ENCODE measurements at regions not wholly inside any gene's neighbourhood (a gene's known extent, or its start where the extent isn't known, plus 50 kb on each side); places are given as distances from the start of the nearest gene placed in this dataset.

DNA sequence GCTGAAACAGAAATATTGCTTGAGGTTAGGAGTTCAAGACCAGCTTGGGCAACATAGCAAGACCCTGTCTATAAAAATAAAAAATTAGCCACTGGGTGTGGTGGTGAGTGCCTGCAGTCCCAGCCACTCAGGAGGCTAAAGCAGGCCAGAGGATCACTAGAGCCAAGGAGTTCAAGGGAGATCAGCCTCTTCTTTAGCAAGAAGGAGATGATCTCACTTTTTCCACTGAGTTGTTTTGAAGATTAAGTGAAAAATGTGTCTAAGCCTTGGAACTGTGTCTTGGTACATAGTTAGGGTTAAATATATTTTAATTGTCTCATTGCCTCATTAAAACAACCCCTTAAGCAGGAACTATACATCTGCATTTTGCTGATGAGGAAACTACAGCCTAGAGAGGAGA is 279.0 kb upstream of the ZFP64 start:
- H3K27ac Mint-ChIP-seq (ENCODE audit: unreplicated experiment), result no peak overlapping the region
- no peaks in the 10 kb centered on the region for H3K36me3 Mint-ChIP-seq (ENCODE audit: low read depth)
- DNase-seq (ENCODE audit: low read depth, low spot score), result no peak
- H3K27me3 Mint-ChIP-seq (ENCODE audit: low read depth), result no peaks in the 10 kb centered on the region
- no peak overlapping the region for H3K4me3 Mint-ChIP-seq
- TF ChIP-seq, protein P1, sequence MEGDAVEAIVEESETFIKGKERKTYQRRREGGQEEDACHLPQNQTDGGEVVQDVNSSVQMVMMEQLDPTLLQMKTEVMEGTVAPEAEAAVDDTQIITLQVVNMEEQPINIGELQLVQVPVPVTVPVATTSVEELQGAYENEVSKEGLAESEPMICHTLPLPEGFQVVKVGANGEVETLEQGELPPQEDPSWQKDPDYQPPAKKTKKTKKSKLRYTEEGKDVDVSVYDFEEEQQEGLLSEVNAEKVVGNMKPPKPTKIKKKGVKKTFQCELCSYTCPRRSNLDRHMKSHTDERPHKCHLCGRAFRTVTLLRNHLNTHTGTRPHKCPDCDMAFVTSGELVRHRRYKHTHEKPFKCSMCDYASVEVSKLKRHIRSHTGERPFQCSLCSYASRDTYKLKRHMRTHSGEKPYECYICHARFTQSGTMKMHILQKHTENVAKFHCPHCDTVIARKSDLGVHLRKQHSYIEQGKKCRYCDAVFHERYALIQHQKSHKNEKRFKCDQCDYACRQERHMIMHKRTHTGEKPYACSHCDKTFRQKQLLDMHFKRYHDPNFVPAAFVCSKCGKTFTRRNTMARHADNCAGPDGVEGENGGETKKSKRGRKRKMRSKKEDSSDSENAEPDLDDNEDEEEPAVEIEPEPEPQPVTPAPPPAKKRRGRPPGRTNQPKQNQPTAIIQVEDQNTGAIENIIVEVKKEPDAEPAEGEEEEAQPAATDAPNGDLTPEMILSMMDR (conservative IDR thresholded peaks at IDR 0.05), result no peak
- H3K4me1 Mint-ChIP-seq, result peaks cover 7% of the 10 kb centered on the region
- no peaks in the 10 kb centered on the region for H3K9me3 Mint-ChIP-seq

DNA sequence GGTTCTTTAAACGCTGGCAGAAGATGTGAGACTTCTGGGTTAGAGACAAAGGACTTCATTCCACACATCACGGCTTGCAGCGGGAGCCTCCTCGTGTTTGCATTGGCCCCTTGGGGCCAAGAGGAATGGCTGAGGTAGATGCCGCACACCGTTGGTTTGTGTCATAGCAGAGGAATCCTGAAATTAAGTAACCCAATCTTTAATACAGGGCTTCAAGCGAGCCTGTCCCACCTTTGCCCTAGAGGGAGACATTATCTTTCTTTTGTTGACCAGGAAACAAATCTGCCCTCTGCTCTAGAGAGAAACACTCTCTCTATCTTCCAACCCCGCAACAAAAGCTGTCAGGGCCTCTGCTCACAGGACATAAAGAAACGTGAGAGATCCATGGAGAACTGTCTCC is 277.5 kb upstream of the ZFP64 start:
- Mint-ChIP-seq H3K27me3 (ENCODE audit: low read depth) (no peaks in the 10 kb centered on the region), H3K4me3 (no peak overlapping the region), H3K36me3 (ENCODE audit: low read depth) (no peaks in the 10 kb centered on the region), H3K4me1 (peaks cover 7% of the 10 kb centered on the region), H3K27ac (ENCODE audit: unreplicated experiment) (no peak overlapping the region), H3K9me3 (no peaks in the 10 kb centered on the region)
- no peak for DNase-seq (ENCODE audit: low read depth, low spot score)
- TF ChIP-seq, protein P1 (conservative IDR thresholded peaks at IDR 0.05), result no peak

DNA sequence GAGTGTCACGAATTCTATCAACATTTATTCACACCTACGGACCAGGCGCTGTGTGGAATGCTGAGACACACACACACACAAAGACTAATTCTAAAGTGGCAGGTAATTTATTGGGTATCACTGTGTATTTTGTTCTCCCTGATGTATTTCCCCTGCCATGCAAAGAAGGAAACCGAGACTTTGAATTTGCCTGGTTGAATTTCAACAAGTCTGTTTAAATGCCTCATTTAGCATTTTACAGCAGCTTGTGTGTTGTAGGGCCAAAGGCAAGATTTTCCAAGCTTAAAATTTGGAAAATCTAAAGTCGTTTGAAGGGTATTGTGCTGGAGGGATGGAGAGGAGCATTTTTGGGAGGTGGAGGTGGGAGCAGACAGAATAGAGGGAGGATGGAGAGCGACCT is 274.4 kb upstream of the ZFP64 start:
- peaks cover 2% of the 10 kb centered on the region for H3K9me3 Mint-ChIP-seq
- no peak for DNase-seq (ENCODE audit: low read depth, low spot score)
- no peaks in the 10 kb centered on the region for H3K36me3 Mint-ChIP-seq (ENCODE audit: low read depth)
- H3K27ac Mint-ChIP-seq (ENCODE audit: unreplicated experiment), result no peak overlapping the region
- peaks cover 5% of the 10 kb centered on the region for H3K27me3 Mint-ChIP-seq (ENCODE audit: low read depth)
- no peaks in the 10 kb centered on the region for H3K4me1 Mint-ChIP-seq
- TF ChIP-seq, protein P1 (conservative IDR thresholded peaks at IDR 0.05), result no peak
- no peak overlapping the region for H3K4me3 Mint-ChIP-seq

DNA sequence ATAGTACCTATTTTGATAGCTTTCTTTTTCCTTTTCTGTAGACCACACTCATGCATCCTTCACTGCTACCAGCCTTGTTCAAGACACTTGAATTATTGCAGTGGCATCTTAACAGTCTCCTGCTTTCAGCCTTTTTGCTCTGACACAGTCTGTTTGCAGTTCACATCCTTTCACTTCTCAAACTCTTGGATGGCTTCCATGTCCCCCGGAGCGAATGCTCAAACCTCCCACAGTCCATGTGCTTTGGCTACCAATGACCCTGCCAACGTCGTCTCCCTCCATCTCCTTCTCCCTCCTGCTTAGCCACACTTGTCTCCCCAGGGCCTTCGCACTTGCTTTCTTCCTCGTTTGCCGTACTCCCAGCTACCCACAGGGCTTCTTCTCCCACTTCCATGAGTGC is 270.0 kb upstream of the ZFP64 start:
- TF ChIP-seq, protein P1 (conservative IDR thresholded peaks at IDR 0.05), result no peak
- H3K9me3 Mint-ChIP-seq, result peaks cover 6% of the 10 kb centered on the region
- no peak overlapping the region for H3K4me3 Mint-ChIP-seq
- no peak for DNase-seq (ENCODE audit: low read depth, low spot score)
- H3K4me1 Mint-ChIP-seq, result no peaks in the 10 kb centered on the region
- H3K27me3 Mint-ChIP-seq (ENCODE audit: low read depth), result peaks cover 5% of the 10 kb centered on the region
- H3K36me3 Mint-ChIP-seq (ENCODE audit: low read depth), result no peaks in the 10 kb centered on the region
- no peak overlapping the region for H3K27ac Mint-ChIP-seq (ENCODE audit: unreplicated experiment)

DNA sequence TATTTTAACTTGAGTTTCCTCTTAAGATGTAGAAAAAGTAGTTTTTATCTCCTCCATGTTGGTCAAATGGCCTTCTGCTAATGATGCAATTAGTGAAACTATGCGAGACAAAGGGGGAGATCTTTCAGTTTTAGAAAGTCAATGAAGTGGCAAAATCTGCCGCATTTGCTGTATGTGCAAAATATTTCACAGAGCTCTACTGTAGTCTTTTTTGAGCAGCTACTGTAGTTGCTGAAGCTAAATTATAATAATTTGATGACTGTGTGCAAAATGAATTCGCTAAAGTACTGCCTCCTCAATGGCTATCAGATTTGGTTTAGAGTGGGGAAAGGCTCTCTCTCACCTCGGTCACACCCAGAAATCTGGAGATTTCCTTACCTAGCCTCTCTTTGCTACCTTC is 267.6 kb upstream of the ZFP64 start:
- no peak overlapping the region for H3K4me3 Mint-ChIP-seq
- H3K9me3 Mint-ChIP-seq, result peaks cover 6% of the 10 kb centered on the region
- H3K4me1 Mint-ChIP-seq, result no peaks in the 10 kb centered on the region
- no peak overlapping the region for H3K27ac Mint-ChIP-seq (ENCODE audit: unreplicated experiment)
- H3K27me3 Mint-ChIP-seq (ENCODE audit: low read depth), result peaks cover 5% of the 10 kb centered on the region
- DNase-seq (ENCODE audit: low read depth, low spot score), result no peak
- TF ChIP-seq, protein P1 (conservative IDR thresholded peaks at IDR 0.05), result no peak
- no peaks in the 10 kb centered on the region for H3K36me3 Mint-ChIP-seq (ENCODE audit: low read depth)

DNA sequence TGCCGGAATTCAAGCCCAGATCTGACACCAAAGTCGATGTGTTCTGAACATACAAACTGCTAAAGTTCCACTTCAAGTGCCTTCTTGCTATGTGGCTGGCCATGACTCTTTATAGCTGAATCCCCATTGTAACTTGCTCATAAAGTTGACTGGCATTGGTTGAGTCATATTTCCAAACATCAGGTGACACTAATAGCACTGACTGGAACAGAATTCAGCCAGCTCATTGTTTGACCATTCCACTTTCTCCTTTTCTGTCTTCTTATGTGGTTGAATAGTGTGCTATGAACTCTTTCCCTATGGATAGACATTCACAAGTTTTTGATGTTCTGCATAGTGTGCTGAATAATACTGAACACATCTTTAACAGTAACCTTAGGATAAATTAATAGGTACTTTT is 266.2 kb upstream of the ZFP64 start:
- H3K4me1 Mint-ChIP-seq, result no peaks in the 10 kb centered on the region
- peaks cover 5% of the 10 kb centered on the region for H3K27me3 Mint-ChIP-seq (ENCODE audit: low read depth)
- H3K9me3 Mint-ChIP-seq, result peaks cover 8% of the 10 kb centered on the region
- TF ChIP-seq, protein P1 (conservative IDR thresholded peaks at IDR 0.05), result no peak
- no peak overlapping the region for H3K27ac Mint-ChIP-seq (ENCODE audit: unreplicated experiment)
- H3K4me3 Mint-ChIP-seq, result no peak overlapping the region
- no peak for DNase-seq (ENCODE audit: low read depth, low spot score)
- no peaks in the 10 kb centered on the region for H3K36me3 Mint-ChIP-seq (ENCODE audit: low read depth)

Measured in neural crest cell (in vitro differentiated cells).